Aorta (tissue), 5 donors: ENCODE measurements at regions not wholly inside any gene's neighbourhood (a gene's known extent, or its start where the extent isn't known, plus 50 kb on each side); places are given as distances from the start of the nearest gene placed in this dataset.
"Not testable (repeated sequence)": the region's sequence is repeated elsewhere in the genome, so short reads cannot be mapped to it uniquely, and the experiment has no call there.

Experiments used
- ATAC-seq: fragments of 200-7000 bp; cut with Tn5 transposase; one replicate; pipeline ENCODE4 v1.9.1; 2022; ENCODE audit warnings: moderate library complexity; ENCODE audit not compliant: low FRiP score
- DNase-seq, 2 donors: peaks; one replicate each; pipeline ENCODE4 v3.0.0-alpha.2; 2020
- H3K27ac ChIP-seq, 2 donors: one replicate each; pipeline ENCODE4 v1.5.1; 2013; ENCODE audit warnings: low read length in 2 of 2, mild to moderate bottlenecking in 2 of 2, moderate library complexity in 2 of 2, control low read depth in 1 of 2, inconsistent platforms in 1 of 2, low read depth in 1 of 2
- H3K27me3 ChIP-seq, 2 donors: one replicate each; pipeline ENCODE4 v1.6.1; 2013; ENCODE audit warnings: control low read depth in 1 of 2, low read length in 1 of 2, mild to moderate bottlenecking in 1 of 2, moderate library complexity in 1 of 2; ENCODE audit not compliant: insufficient read depth in 2 of 2, control insufficient read depth in 1 of 2
- H3K36me3 ChIP-seq, 2 donors: one replicate each; pipeline ENCODE4 v1.6.1; 2013; ENCODE audit warnings: control low read depth in 1 of 2, low read length in 1 of 2, mild to moderate bottlenecking in 1 of 2; ENCODE audit not compliant: insufficient read depth in 2 of 2, control insufficient read depth in 1 of 2
- H3K4me1 ChIP-seq, 2 donors: one replicate each; pipeline ENCODE4 v1.6.1; 2013; ENCODE audit warnings: low read length in 2 of 2, control low read depth in 1 of 2, mild to moderate bottlenecking in 1 of 2, moderate library complexity in 1 of 2; ENCODE audit not compliant: insufficient read depth in 2 of 2, control insufficient read depth in 1 of 2
- H3K4me3 ChIP-seq, 2 donors: one replicate each; pipeline ENCODE4 v1.5.1; 2013; ENCODE audit warnings: low read length in 2 of 2, control low read depth in 1 of 2, mild to moderate bottlenecking in 1 of 2
- H3K9me3 ChIP-seq: one replicate; pipeline ENCODE4 v1.6.1; 2013; ENCODE audit warnings: mild to moderate bottlenecking, low read length; ENCODE audit not compliant: control insufficient read depth
- WGBS, 2 donors: extraction: QIAGEN DNeasy Blood & Tissue Kit; methylation state at CpG; one replicate each; pipeline ENCODE4 v1.1.7; 2013; 5-methylcytosine and 5-hydroxymethylcytosine counted together
- intact Hi-C, 2 donors: fragments of 100-400 bp; cut with DNase I; formaldehyde crosslinking; loops; one replicate each; pipeline versions ENCODE4 v1.14.2 to v1.15.0; 2022
- donor health status: healthy with polysubstance abuse.
- donor health status: Bipolar disorder and iron deficiency.
- donor health status: DM: no; HTN: no; CAD: no.
- donor health status: DM: no; HTN: no; CAD: no.
- donor health status: DM: yes; HTN: yes; CAD: no.

- H3K9me3 ChIP-seq, DNase-seq, H3K27me3 ChIP-seq, intact Hi-C loops, H3K4me3 ChIP-seq, H3K4me1 ChIP-seq, H3K36me3 ChIP-seq, ATAC-seq, H3K27ac ChIP-seq: not testable (repeated sequence)
- 69 to 76% methylated on average over 5 of the region's 5 CpGs for WGBS, 2 donors
These were observed 80.8 kb upstream of the CCT8L2 start for GRCh38 chr22:16673433-16673832.

DNA sequence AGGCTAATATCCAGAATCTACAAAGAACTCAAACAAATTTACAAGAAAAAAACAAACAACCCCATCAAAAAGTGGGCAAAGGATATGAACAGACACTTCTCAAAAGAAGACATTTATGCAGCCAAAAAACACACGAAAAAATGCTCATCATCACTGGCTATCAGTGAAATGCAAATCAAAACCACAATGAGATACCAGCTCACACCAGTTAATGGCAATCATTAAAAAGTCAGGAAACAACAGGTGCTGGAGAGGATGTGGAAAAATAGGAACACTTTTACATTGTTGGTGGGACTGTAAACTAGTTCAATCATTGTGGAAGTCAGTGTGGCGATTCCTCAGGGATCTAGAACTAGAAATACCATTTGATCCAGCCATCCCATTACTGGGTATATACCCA, 73.0 kb upstream of the CCT8L2 start:
- H3K4me1 ChIP-seq, H3K4me3 ChIP-seq, H3K27me3 ChIP-seq, H3K9me3 ChIP-seq, intact Hi-C loops, DNase-seq, ATAC-seq, H3K36me3 ChIP-seq, H3K27ac ChIP-seq: not testable (repeated sequence)
- 51 to 58% methylated on average over 1 to 2 of the region's 2 CpGs for WGBS, 2 donors

DNA sequence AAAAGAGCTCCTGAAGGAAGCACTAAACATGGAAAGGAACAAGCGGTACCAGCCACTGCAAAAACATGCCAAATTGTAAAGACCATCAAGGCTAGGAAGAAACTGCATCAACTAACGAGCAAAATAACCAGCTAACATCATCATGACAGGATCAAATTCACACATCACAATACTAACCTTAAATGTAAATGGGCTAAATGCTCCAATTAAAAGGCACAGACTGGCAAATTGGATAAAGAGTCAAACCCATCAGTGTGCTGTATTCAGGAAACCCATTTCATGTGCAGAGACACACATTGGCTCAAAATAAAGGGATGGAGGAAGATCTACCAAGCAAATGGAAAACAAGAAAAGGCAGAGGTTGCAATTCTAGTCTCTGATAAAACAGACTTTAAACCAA, 69.7 kb upstream of the CCT8L2 start:
- H3K36me3 ChIP-seq, H3K4me3 ChIP-seq, H3K27me3 ChIP-seq, H3K27ac ChIP-seq, ATAC-seq, H3K4me1 ChIP-seq, H3K9me3 ChIP-seq, DNase-seq, intact Hi-C loops: not testable (repeated sequence)
- WGBS, 2 donors, result 65 to 68% methylated on average over 2 of the region's 2 CpGs

DNA sequence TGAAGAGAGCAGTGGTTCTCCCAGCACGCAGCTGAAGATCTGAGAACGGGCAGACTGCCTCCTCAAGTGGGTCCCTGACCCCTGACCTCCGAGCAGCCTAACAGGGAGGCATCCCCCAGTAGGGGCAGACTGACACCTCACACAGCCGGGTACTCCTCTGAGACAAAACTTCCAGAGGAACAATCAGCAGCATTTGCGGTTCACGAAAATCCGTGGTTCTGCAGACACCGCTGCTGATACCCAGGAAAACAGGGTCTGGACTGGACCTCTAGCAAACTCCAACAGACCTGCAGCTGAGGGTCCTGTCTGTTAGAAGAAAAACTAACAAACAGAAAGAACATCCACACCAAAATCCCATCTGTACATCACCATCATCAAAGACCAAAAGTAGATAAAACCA, 68.4 kb upstream of the CCT8L2 start:
- WGBS, 2 donors, result 81 to 87% methylated on average over 8 of the region's 8 CpGs
- H3K9me3 ChIP-seq, H3K4me3 ChIP-seq, H3K4me1 ChIP-seq, DNase-seq, ATAC-seq, H3K27ac ChIP-seq, H3K27me3 ChIP-seq, intact Hi-C loops, H3K36me3 ChIP-seq: not testable (repeated sequence)

- ATAC-seq, H3K27ac ChIP-seq, H3K27me3 ChIP-seq, H3K9me3 ChIP-seq, H3K4me3 ChIP-seq, DNase-seq, H3K4me1 ChIP-seq, H3K36me3 ChIP-seq, intact Hi-C loops: not testable (repeated sequence)
- WGBS, 2 donors, result 88 to 90% methylated on average over 13 of the region's 13 CpGs
These were observed 68.0 kb upstream of the CCT8L2 start for GRCh38 chr22:16660570-16660969.

DNA sequence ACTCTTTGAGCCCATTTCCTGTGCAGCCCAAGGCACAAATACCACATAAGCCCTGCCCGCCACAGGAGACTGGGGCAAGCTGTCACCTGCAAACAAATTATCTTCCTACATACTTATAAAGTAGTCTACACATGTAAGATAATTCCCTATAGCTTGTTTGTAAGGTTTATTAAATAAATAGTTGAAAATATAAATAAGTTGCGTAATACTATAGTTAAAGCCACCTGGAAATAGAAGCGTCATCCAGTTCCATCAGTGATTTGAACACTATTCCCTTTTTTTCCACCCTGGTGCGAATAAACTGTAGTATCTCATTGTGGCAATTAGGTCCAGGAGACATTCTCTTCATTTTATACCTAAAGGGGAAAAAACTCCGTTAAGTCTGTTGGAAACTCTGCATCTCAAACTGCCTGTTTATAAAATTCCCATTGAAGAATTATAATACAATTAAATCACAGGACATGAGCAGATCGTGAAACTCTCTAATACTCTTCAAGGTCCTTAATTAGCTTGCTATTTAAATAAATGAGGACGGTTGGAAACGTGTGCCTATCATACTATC, 66.7 kb upstream of the CCT8L2 start:
- H3K27me3 ChIP-seq, H3K27ac ChIP-seq, intact Hi-C loops, H3K9me3 ChIP-seq, H3K4me3 ChIP-seq, ATAC-seq, DNase-seq, H3K36me3 ChIP-seq, H3K4me1 ChIP-seq: not testable (repeated sequence)
- WGBS, 2 donors, result 84 to 87% methylated on average over 8 of the region's 8 CpGs

DNA sequence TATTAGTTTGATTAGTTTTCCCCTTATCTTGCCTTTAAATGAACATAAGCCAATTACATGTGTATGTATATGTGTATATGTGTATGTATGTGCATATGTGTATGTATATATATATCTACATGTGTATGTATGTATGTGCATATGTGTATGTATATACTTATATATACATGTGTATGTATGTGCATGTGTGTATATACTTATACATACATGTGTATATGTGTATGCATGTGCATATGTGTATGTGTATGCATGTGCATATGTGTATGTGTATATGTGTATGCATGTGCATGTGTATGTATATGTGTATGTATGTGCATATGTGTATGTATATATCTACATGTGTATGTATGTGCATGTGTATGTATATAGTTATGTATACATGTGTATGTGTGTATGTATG, 65.5 kb upstream of the CCT8L2 start:
- H3K27me3 ChIP-seq, result no peaks in the 10 kb centered on the region
- H3K36me3 ChIP-seq, result no peaks in the 10 kb centered on the region
- no peaks in the 10 kb centered on the region for H3K4me1 ChIP-seq
- no peak for DNase-seq
- H3K27ac ChIP-seq, result no peak overlapping the region
- no peak for ATAC-seq
- no peak overlapping the region for H3K4me3 ChIP-seq
- intact Hi-C loops, result no loop called here
- H3K9me3 ChIP-seq, result no peaks in the 10 kb centered on the region

DNA sequence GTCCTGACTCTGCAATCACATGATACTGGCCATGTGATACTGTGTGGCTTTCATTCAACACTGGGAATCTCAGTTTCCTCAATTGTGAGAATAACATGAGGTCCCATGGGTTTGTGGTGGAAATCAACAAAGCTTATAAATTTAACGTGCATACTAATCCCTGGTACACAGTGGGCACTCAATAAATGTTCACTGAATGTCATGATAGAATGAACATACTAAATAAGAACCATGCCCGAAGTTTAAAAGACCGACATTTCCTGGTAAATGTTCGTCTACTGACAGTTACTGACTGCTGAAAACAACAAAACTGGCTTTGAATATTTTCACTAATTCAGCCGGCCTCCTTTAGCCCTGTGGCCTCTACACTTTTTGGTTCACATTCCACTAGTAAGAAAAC, 62.3 kb upstream of the CCT8L2 start:
- WGBS, 2 donors, result 80 to 84% methylated on average over 5 of the region's 5 CpGs
- ATAC-seq, result no peak

GRCh38 chr22:16654336-16654735, 61.7 kb upstream of the CCT8L2 start:
- intact Hi-C loops, H3K4me1 ChIP-seq, H3K9me3 ChIP-seq, DNase-seq, H3K4me3 ChIP-seq, H3K27me3 ChIP-seq, H3K27ac ChIP-seq, H3K36me3 ChIP-seq, ATAC-seq: not testable (repeated sequence)
- WGBS, 2 donors, result 47 to 52% methylated on average over 2 of the region's 2 CpGs

More for the DNA sequence above, 62.3 kb upstream of the CCT8L2 start:
- intact Hi-C loops, result no loop called here
- no peak for DNase-seq
- H3K36me3 ChIP-seq, result no peaks in the 10 kb centered on the region
- peaks cover 5% of the 10 kb centered on the region for H3K9me3 ChIP-seq
- H3K4me3 ChIP-seq, result no peak overlapping the region
- H3K27me3 ChIP-seq, result no peaks in the 10 kb centered on the region
- H3K27ac ChIP-seq, result no peak overlapping the region
- H3K4me1 ChIP-seq, result no peaks in the 10 kb centered on the region
